Small intestine (tissue), 7 donors: ENCODE measurements at regions not wholly inside any gene's neighbourhood (a gene's known extent, or its start where the extent isn't known, plus 50 kb on each side); places are given as distances from the start of the nearest gene placed in this dataset.
"Not testable (repeated sequence)": the region's sequence is repeated elsewhere in the genome, so short reads cannot be mapped to it uniquely, and the experiment has no call there.

Experiments used
- DNase-seq, 2 donors: peaks; one replicate each; pipeline versions ENCODE4 v3.0.0 to v3.0.0-alpha.2; 2013
- FAIRE-seq: peaks from 2 replicates; lab custom pipeline; 2012; peaks lifted over from hg19 to GRCh38; lab: Jason Lieb, UNC
- H3K27ac ChIP-seq, 3 donors: one replicate each; pipeline ENCODE4 v1.5.1; 2013; ENCODE audit warnings: low read length in 2 of 3, mild to moderate bottlenecking in 2 of 3, control low read depth in 1 of 3, inconsistent platforms in 1 of 3, low read depth in 1 of 3, moderate library complexity in 1 of 3
- H3K27me3 ChIP-seq, 3 donors: one replicate each; pipeline ENCODE4 v1.6.1; 2013; ENCODE audit warnings: low read length in 3 of 3, inconsistent platforms in 1 of 3; ENCODE audit not compliant: control insufficient read depth in 3 of 3, insufficient read depth in 3 of 3
- H3K36me3 ChIP-seq, 3 donors: one replicate each; pipeline ENCODE4 v1.6.1; 2013; ENCODE audit warnings: low read length in 3 of 3, inconsistent platforms in 1 of 3, low read depth in 1 of 3, mild to moderate bottlenecking in 1 of 3, moderate library complexity in 1 of 3; ENCODE audit not compliant: control insufficient read depth in 3 of 3, insufficient read depth in 2 of 3
- H3K4me1 ChIP-seq, 3 donors: one replicate each; pipeline ENCODE4 v1.6.1; 2013; ENCODE audit warnings: low read length in 2 of 3, inconsistent platforms in 1 of 3, low read depth in 1 of 3, mild to moderate bottlenecking in 1 of 3, moderate library complexity in 1 of 3; ENCODE audit not compliant: control insufficient read depth in 3 of 3, insufficient read depth in 2 of 3
- H3K4me3 ChIP-seq, 3 donors: one replicate each; pipeline ENCODE4 v1.5.1; 2013; ENCODE audit warnings: low read length in 3 of 3, control low read depth in 1 of 3, inconsistent platforms in 1 of 3, low read depth in 1 of 3, mild to moderate bottlenecking in 1 of 3, moderate library complexity in 1 of 3
- H3K9me3 ChIP-seq, 2 donors: one replicate each; pipeline ENCODE4 v1.6.1; 2013; ENCODE audit warnings: low read depth in 1 of 2, low read length in 1 of 2; ENCODE audit not compliant: control insufficient read depth in 2 of 2, insufficient read depth in 1 of 2
- WGBS, 3 donors: extraction: QIAGEN DNeasy Blood & Tissue Kit; methylation state at CpG; one replicate each; pipeline ENCODE4 v1.1.7; 2013; 5-methylcytosine and 5-hydroxymethylcytosine counted together
- donor health status: healthy with polysubstance abuse.
- donor health status: control.
- donor health status: control.
- donor health status: Bipolar disorder and iron deficiency.
- donor health status: healthy.

- DNase-seq, H3K4me3 ChIP-seq, FAIRE-seq, H3K27ac ChIP-seq, H3K27me3 ChIP-seq, H3K36me3 ChIP-seq: not testable (repeated sequence)
- Histone ChIP-seq H3K9me3 (peaks cover 0 to 16% of the 10 kb centered on the region in 2 donors), H3K4me1 (peaks cover 0 to 19% (median 3%) of the 10 kb centered on the region in 3 donors)
- 87 to 91% (median 88%) methylated on average over 6 of the region's 6 CpGs for WGBS, 3 donors
Observed at GRCh38 chr2:6198370-6198919, 506.3 kb downstream of the SOX11 start.

- Histone ChIP-seq H3K36me3 (no peaks in the 10 kb centered on the region), H3K27ac (peak overlapping the region in 1 of 3 donors; percentile 90), H3K4me1 (peaks cover 0 to 32% (median 3%) of the 10 kb centered on the region in 3 donors), H3K4me3 (no peak overlapping the region), H3K9me3 (peaks cover 0 to 16% of the 10 kb centered on the region in 2 donors), H3K27me3 (no peaks in the 10 kb centered on the region)
- WGBS, 3 donors = 18 to 57% (median 39%) methylated on average over 5 of the region's 5 CpGs
- DNase-seq (peak; percentile 53 to 76), FAIRE-seq (no peak)
Observed at GRCh38 chr2:6202756-6203155, 510.6 kb downstream of the SOX11 start.

- 23 to 65% (median 29%) methylated on average over 5 of the region's 5 CpGs for WGBS, 3 donors
- no peaks in the 10 kb centered on the region for H3K27me3 ChIP-seq
- peak overlapping the region in 1 of 3 donors; percentile 7 for H3K4me3 ChIP-seq
- peaks cover 0 to 13% of the 10 kb centered on the region in 2 donors for H3K9me3 ChIP-seq
- H3K36me3 ChIP-seq = no peaks in the 10 kb centered on the region
- FAIRE-seq (peak; percentile 71), DNase-seq (peak; percentile 64 to 69)
- peak overlapping the region in 2 of 3 donors; percentile 48 to 90 for H3K27ac ChIP-seq
- peaks cover 0 to 34% (median 3%) of the 10 kb centered on the region in 3 donors for H3K4me1 ChIP-seq
Observed at GRCh38 chr2:6203291-6203959, 511.2 kb downstream of the SOX11 start.

- H3K27ac ChIP-seq = no peak overlapping the region
- no peak for DNase-seq
- no peaks in the 10 kb centered on the region for H3K36me3 ChIP-seq
Observed at GRCh38 chr2:6206882-6207281, 514.7 kb downstream of the SOX11 start.

GRCh38 chr2:6211236-6211635 lies 519.1 kb downstream of the SOX11 start:
- Histone ChIP-seq H3K4me1 (peaks cover 0 to 18% (median 0%) of the 10 kb centered on the region in 3 donors), H3K27ac (no peak overlapping the region), H3K36me3 (no peaks in the 10 kb centered on the region), H3K27me3 (no peaks in the 10 kb centered on the region), H3K9me3 (peaks cover 0 to 7% of the 10 kb centered on the region in 2 donors), H3K4me3 (no peak overlapping the region)
- FAIRE-seq (no peak), DNase-seq (no peak)
- WGBS, 3 donors = 76 to 79% (median 77%) methylated on average over 1 of the region's 1 CpG

More at GRCh38 chr2:6206882-6207281, 514.7 kb downstream of the SOX11 start:
- Histone ChIP-seq H3K4me3 (no peak overlapping the region), H3K9me3 (peaks cover 0 to 8% of the 10 kb centered on the region in 2 donors), H3K4me1 (peaks cover 0 to 45% (median 3%) of the 10 kb centered on the region in 3 donors), H3K27me3 (no peaks in the 10 kb centered on the region)
- FAIRE-seq = no peak
- WGBS, 3 donors = 67 to 93% (median 84%) methylated on average over 8 of the region's 8 CpGs

- DNase-seq = no peak
- peaks cover 0 to 7% of the 10 kb centered on the region in 2 donors for H3K9me3 ChIP-seq
- no peak overlapping the region for H3K27ac ChIP-seq
- H3K36me3 ChIP-seq = no peaks in the 10 kb centered on the region
- no peaks in the 10 kb centered on the region for H3K27me3 ChIP-seq
- H3K4me1 ChIP-seq = peaks cover 0 to 18% (median 0%) of the 10 kb centered on the region in 3 donors
- no peak overlapping the region for H3K4me3 ChIP-seq
- FAIRE-seq = no peak
- WGBS, 3 donors = 63 to 86% (median 85%) methylated on average over 6 of the region's 6 CpGs
Observed at GRCh38 chr2:6212491-6212890, 520.3 kb downstream of the SOX11 start.

GRCh38 chr2:6213056-6213780 lies 521.0 kb downstream of the SOX11 start:
- Histone ChIP-seq H3K27ac (no peak overlapping the region), H3K27me3 (no peaks in the 10 kb centered on the region), H3K4me1 (peaks cover 0 to 18% (median 0%) of the 10 kb centered on the region in 3 donors), H3K9me3 (peaks cover 0 to 7% of the 10 kb centered on the region in 2 donors), H3K4me3 (no peak overlapping the region), H3K36me3 (no peaks in the 10 kb centered on the region)
- DNase-seq = no peak
- WGBS, 3 donors = 90 to 96% (median 92%) methylated on average over 20 of the region's 20 CpGs
- no peak for FAIRE-seq

- Histone ChIP-seq H3K4me3 (no peak overlapping the region), H3K27ac (no peak overlapping the region), H3K36me3 (no peaks in the 10 kb centered on the region), H3K4me1 (peaks cover 0 to 12% (median 0%) of the 10 kb centered on the region in 3 donors), H3K9me3 (peaks cover 0 to 2% of the 10 kb centered on the region in 2 donors), H3K27me3 (no peaks in the 10 kb centered on the region)
- no peak for FAIRE-seq
- 70 to 88% (median 81%) methylated on average over 6 of the region's 6 CpGs for WGBS, 3 donors
- no peak for DNase-seq
Observed at GRCh38 chr2:6214471-6214870, 522.3 kb downstream of the SOX11 start.
